ENCODE measurements at regions not wholly inside any gene's neighbourhood (a gene's known extent, or its start where the extent isn't known, plus 50 kb on each side); places are given as distances from the start of the nearest gene placed in this dataset.

DNA sequence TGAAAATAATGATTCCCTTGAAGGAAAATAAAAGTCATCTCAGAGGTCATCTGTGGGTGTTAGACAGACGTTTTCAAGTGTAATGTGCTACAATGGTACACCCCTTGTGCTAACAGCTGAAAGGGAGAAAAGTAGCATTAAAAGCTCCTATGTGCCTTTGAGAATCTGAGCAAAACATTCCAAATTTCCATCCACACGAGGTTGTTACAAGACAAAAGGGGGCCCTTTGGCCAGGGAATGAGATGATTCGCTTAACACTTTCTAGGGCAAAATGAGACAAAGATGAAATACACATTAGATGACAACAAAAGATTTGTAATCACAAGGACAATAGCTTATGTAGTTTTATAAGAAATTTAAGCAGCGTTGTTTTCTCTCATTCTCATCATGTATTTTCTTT, 303.6 kb downstream of the LMX1A start:
- no peak overlapping the region for H2AFZ ChIP-seq
- TF ChIP-seq, protein P1, sequence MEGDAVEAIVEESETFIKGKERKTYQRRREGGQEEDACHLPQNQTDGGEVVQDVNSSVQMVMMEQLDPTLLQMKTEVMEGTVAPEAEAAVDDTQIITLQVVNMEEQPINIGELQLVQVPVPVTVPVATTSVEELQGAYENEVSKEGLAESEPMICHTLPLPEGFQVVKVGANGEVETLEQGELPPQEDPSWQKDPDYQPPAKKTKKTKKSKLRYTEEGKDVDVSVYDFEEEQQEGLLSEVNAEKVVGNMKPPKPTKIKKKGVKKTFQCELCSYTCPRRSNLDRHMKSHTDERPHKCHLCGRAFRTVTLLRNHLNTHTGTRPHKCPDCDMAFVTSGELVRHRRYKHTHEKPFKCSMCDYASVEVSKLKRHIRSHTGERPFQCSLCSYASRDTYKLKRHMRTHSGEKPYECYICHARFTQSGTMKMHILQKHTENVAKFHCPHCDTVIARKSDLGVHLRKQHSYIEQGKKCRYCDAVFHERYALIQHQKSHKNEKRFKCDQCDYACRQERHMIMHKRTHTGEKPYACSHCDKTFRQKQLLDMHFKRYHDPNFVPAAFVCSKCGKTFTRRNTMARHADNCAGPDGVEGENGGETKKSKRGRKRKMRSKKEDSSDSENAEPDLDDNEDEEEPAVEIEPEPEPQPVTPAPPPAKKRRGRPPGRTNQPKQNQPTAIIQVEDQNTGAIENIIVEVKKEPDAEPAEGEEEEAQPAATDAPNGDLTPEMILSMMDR (IDR thresholded peaks at IDR 0.05) = no peak

DNA sequence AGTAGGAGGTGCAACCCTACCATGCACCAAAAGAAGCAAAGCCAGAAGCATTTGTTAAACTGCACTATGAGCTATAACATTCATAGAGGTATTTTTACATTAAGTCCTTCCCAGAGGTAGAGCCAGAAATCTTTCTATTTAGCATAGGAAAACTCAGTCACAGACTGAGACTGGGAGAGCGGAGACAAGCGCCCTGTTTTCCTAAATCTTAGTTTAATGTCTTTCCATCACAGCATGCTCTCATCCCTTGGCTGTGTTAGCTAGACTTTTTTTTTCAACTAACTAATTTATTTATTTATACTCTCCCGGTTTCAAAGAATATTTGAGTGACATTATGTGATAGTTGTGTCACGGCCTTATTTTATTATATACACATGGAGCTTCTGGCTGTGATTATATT, 304.1 kb downstream of the LMX1A start:
- no peaks in the 10 kb centered on the region for H3K36me3 ChIP-seq (ENCODE audit: control insufficient read depth, insufficient read depth, low read length)
- H3K79me2 ChIP-seq = no peaks in the 10 kb centered on the region
- peaks cover 11% of the 10 kb centered on the region for H3K4me1 ChIP-seq
- no peaks in the 10 kb centered on the region for H3K9me3 ChIP-seq (ENCODE audit: control insufficient read depth, low read length)
- H3K4me2 ChIP-seq (ENCODE audit: low read length) = no peak overlapping the region
- no peak overlapping the region for H3K9ac ChIP-seq
- H2AFZ ChIP-seq = no peak overlapping the region
- TF ChIP-seq, protein P1 (IDR thresholded peaks at IDR 0.05) = no peak
- no peak overlapping the region for H3K27ac ChIP-seq
- H3K4me3 ChIP-seq (ENCODE audit: low read depth, low read length) = no peak overlapping the region
- H3K27me3 ChIP-seq (ENCODE audit: control insufficient read depth, insufficient read depth, low read length) = no peaks in the 10 kb centered on the region

More for the DNA sequence above, 303.6 kb downstream of the LMX1A start:
- no peak overlapping the region for H3K4me2 ChIP-seq (ENCODE audit: low read length)
- no peaks in the 10 kb centered on the region for H3K79me2 ChIP-seq
- H3K4me3 ChIP-seq (ENCODE audit: low read depth, low read length) = no peak overlapping the region
- H3K27me3 ChIP-seq (ENCODE audit: control insufficient read depth, insufficient read depth, low read length) = no peaks in the 10 kb centered on the region
- H3K9ac ChIP-seq = no peak overlapping the region
- H3K9me3 ChIP-seq (ENCODE audit: control insufficient read depth, low read length) = no peaks in the 10 kb centered on the region
- H3K36me3 ChIP-seq (ENCODE audit: control insufficient read depth, insufficient read depth, low read length) = no peaks in the 10 kb centered on the region
- H3K27ac ChIP-seq = peak overlapping the region; percentile 74
- H3K4me1 ChIP-seq = peaks cover 16% of the 10 kb centered on the region

DNA sequence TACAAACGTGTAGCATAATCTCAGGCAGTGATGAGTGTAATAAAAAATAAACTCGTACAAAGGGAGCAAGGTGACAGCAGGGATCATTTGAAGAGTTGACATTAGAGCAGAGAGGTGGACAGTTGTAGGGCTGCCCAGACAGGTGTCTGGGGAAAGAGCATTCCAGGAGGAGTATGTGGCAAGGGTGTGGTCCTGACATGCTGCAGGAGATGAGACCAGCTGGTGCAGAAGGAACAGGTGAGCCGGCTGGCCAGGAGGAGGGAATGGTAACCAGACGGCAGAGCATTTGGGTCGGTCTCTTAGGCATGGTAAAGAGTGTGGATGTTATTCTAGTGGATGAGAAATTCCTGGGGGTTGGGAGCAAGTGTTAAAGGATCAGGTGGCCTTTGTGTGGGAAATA, 306.3 kb downstream of the LMX1A start:
- no peak overlapping the region for H3K4me2 ChIP-seq (ENCODE audit: low read length)
- no peak overlapping the region for H3K27ac ChIP-seq
- H3K4me3 ChIP-seq (ENCODE audit: low read depth, low read length) = no peak overlapping the region
- no peak overlapping the region for H2AFZ ChIP-seq
- H3K9me3 ChIP-seq (ENCODE audit: control insufficient read depth, low read length) = no peaks in the 10 kb centered on the region
- H3K4me1 ChIP-seq = peaks cover 6% of the 10 kb centered on the region
- no peaks in the 10 kb centered on the region for H3K27me3 ChIP-seq (ENCODE audit: control insufficient read depth, insufficient read depth, low read length)
- H3K79me2 ChIP-seq = no peaks in the 10 kb centered on the region
- no peak overlapping the region for H3K9ac ChIP-seq
- TF ChIP-seq, protein P1 (IDR thresholded peaks at IDR 0.05) = no peak
- H3K36me3 ChIP-seq (ENCODE audit: control insufficient read depth, insufficient read depth, low read length) = no peaks in the 10 kb centered on the region

DNA sequence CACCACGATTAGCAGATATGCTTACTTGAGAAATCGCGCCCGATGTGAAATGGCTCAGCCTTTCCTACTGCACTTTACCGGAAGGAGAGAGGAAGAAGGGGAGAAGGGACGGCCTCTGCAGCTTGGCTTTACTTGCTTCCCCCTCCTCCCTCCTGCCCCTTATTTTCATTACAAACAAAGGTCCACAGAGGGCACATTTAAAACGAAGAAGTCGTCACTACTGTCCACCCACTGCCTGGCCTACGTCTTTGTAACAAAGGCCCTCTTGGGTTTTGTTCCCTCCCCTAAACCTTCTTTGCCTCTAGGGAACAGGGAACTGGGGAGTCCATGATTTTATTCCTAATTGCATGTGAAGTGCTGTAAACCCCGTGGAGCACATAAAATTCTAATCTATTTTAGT, 308.5 kb downstream of the LMX1A start:
- Histone ChIP-seq H3K9ac (no peak overlapping the region), H3K9me3 (ENCODE audit: control insufficient read depth, low read length) (no peaks in the 10 kb centered on the region), H3K4me1 (peaks cover 1% of the 10 kb centered on the region), H3K4me3 (ENCODE audit: low read depth, low read length) (no peak overlapping the region), H2AFZ (peak overlapping the region; percentile 67), H3K27ac (peak overlapping the region; percentile 32), H3K27me3 (ENCODE audit: control insufficient read depth, insufficient read depth, low read length) (no peaks in the 10 kb centered on the region), H3K79me2 (no peaks in the 10 kb centered on the region), H3K36me3 (ENCODE audit: control insufficient read depth, insufficient read depth, low read length) (no peaks in the 10 kb centered on the region), H3K4me2 (ENCODE audit: low read length) (no peak overlapping the region)
- TF ChIP-seq, protein P1 (IDR thresholded peaks at IDR 0.05) = no peak

DNA sequence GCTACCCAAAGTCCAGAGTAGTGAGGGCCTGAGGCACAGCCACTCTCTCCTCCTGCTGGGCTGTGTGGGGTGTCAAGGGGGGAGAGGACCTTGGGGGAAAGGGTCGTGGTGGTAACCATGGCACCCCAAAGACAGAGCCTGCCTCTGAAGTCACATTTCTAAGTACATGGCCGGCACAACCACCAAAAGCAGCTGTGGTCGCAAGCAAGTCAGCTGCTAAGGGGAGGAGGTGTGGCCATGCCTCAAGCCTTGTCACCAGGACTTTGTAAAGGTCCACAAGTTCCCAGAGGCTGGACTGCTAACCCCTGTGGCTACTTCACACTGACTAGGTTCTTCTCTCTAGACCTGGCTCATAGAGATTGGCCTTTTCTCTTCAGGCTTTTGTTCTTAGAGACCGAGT, 310.6 kb downstream of the LMX1A start:
- Histone ChIP-seq H3K4me2 (ENCODE audit: low read length) (no peak overlapping the region), H3K27ac (no peak overlapping the region), H3K9me3 (ENCODE audit: control insufficient read depth, low read length) (no peaks in the 10 kb centered on the region), H3K9ac (no peak overlapping the region), H2AFZ (peak overlapping the region; percentile 15), H3K4me1 (no peaks in the 10 kb centered on the region), H3K4me3 (ENCODE audit: low read depth, low read length) (no peak overlapping the region), H3K36me3 (ENCODE audit: control insufficient read depth, insufficient read depth, low read length) (no peaks in the 10 kb centered on the region), H3K27me3 (ENCODE audit: control insufficient read depth, insufficient read depth, low read length) (no peaks in the 10 kb centered on the region), H3K79me2 (no peaks in the 10 kb centered on the region)
- TF ChIP-seq, protein P1 (IDR thresholded peaks at IDR 0.05) = no peak
